ENCODE measurements at regions not wholly inside any gene's neighbourhood (a gene's known extent, or its start where the extent isn't known, plus 50 kb on each side); places are given as distances from the start of the nearest gene placed in this dataset.

DNA sequence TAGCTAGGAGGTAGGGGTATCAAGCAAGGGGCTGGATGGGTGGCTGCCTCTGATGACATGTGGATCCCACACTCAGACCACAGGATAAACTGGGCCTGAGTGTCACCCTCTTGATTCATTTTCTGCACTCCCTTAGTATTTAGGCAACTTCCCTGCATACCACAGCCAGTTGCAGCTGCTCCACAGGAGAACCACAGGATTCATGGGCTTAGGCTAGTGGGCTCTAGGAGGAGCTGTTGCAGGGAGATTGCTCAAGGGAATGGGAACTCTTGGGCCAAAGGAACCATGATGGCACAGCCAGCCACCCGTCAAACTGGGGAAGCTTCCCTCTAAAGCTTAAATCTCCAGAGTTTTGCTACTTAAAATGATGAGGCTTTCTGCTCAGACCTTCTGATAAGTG lies 269.7 kb upstream of the ASIC2 start:
- TF ChIP-seq, protein P1, sequence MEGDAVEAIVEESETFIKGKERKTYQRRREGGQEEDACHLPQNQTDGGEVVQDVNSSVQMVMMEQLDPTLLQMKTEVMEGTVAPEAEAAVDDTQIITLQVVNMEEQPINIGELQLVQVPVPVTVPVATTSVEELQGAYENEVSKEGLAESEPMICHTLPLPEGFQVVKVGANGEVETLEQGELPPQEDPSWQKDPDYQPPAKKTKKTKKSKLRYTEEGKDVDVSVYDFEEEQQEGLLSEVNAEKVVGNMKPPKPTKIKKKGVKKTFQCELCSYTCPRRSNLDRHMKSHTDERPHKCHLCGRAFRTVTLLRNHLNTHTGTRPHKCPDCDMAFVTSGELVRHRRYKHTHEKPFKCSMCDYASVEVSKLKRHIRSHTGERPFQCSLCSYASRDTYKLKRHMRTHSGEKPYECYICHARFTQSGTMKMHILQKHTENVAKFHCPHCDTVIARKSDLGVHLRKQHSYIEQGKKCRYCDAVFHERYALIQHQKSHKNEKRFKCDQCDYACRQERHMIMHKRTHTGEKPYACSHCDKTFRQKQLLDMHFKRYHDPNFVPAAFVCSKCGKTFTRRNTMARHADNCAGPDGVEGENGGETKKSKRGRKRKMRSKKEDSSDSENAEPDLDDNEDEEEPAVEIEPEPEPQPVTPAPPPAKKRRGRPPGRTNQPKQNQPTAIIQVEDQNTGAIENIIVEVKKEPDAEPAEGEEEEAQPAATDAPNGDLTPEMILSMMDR (IDR thresholded peaks at IDR 0.05): no peak
- no peak for TF ChIP-seq POLR2A (IDR thresholded peaks at IDR 0.05)
